Tibial artery (tissue), 4 donors: ENCODE measurements at regions not wholly inside any gene's neighbourhood (a gene's known extent, or its start where the extent isn't known, plus 50 kb on each side); places are given as distances from the start of the nearest gene placed in this dataset.

ENCODE experiments used
- DNase-seq, 2 donors: peaks; one replicate each; pipeline ENCODE4 v3.0.0-alpha.2; 2019
- H3K27ac ChIP-seq, 2 donors: fragments of 200-600 bp; sonication (generic) in 1 of 2; 1 replicate in 1 of 2; 2 replicates in 1 of 2; pipeline ENCODE4 v1.5.1; 2018 to 2019; ENCODE audit warnings: mild to moderate bottlenecking in 1 of 2
- H3K27me3 ChIP-seq, 2 donors: fragments of 200-600 bp; sonication (generic) in 1 of 2; one replicate each; pipeline versions ENCODE4 v1.5.1 to v1.6.0; 2016 to 2019
- H3K36me3 ChIP-seq, 3 donors: fragments of 200-600 bp; sonication (generic) in 2 of 3; one replicate each; pipeline ENCODE4 v1.5.1; 2016 to 2019; ENCODE audit warnings: mild to moderate bottlenecking in 2 of 3
- H3K4me1 ChIP-seq, 4 donors: fragments of 200-600 bp; sonication (generic) in 2 of 4; 1 replicate in 3 of 4; 2 replicates in 1 of 4; pipeline ENCODE4 v1.5.1; 2016 to 2019
- H3K4me3 ChIP-seq, 2 donors: fragments of 200-600 bp; sonication (generic) in 1 of 2; 1 replicate in 1 of 2; 2 replicates in 1 of 2; pipeline ENCODE4 v1.5.1; 2018 to 2019; ENCODE audit warnings: mild to moderate bottlenecking in 2 of 2
- H3K9me3 ChIP-seq, 3 donors: fragments of 200-600 bp; sonication (generic) in 1 of 3; one replicate each; pipeline ENCODE4 v1.5.1; 2016 to 2019
- intact Hi-C: fragments of 100-400 bp; cut with DNase I; formaldehyde crosslinking; loops from one replicate; pipeline ENCODE4 v1.15.0; 2023; ENCODE audit warnings: low total_unique reads
- TF ChIP-seq, protein P1 (sequence below), 2 experiments: fragments of 200-600 bp in 1 of 2; fragments of 450-650 bp in 1 of 2; IDR thresholded peaks; one replicate each; pipeline ENCODE4 v1.5.1; 2017 to 2019; ENCODE audit warnings: antibody characterized with exemption in 2 of 2, mild to moderate bottlenecking in 1 of 2, moderate library complexity in 1 of 2

- no peak for DNase-seq
- intact Hi-C loops = no loop called here
- TF ChIP-seq, protein P1, sequence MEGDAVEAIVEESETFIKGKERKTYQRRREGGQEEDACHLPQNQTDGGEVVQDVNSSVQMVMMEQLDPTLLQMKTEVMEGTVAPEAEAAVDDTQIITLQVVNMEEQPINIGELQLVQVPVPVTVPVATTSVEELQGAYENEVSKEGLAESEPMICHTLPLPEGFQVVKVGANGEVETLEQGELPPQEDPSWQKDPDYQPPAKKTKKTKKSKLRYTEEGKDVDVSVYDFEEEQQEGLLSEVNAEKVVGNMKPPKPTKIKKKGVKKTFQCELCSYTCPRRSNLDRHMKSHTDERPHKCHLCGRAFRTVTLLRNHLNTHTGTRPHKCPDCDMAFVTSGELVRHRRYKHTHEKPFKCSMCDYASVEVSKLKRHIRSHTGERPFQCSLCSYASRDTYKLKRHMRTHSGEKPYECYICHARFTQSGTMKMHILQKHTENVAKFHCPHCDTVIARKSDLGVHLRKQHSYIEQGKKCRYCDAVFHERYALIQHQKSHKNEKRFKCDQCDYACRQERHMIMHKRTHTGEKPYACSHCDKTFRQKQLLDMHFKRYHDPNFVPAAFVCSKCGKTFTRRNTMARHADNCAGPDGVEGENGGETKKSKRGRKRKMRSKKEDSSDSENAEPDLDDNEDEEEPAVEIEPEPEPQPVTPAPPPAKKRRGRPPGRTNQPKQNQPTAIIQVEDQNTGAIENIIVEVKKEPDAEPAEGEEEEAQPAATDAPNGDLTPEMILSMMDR (IDR thresholded peaks at IDR 0.05) = no peak
- no peaks in the 10 kb centered on the region for H3K27me3 ChIP-seq
- H3K4me1 ChIP-seq = peaks cover 0 to 11% (median 4%) of the 10 kb centered on the region in 4 donors
- H3K9me3 ChIP-seq = no peaks in the 10 kb centered on the region
- H3K36me3 ChIP-seq = no peaks in the 10 kb centered on the region
- H3K4me3 ChIP-seq = no peak overlapping the region
- H3K27ac ChIP-seq = no peak overlapping the region
Observed at GRCh38 chr1:244157731-244158438, 106.8 kb downstream of the ZBTB18 start.

- Histone ChIP-seq H3K4me1 (peaks cover 0 to 16% (median 6%) of the 10 kb centered on the region in 4 donors), H3K9me3 (no peaks in the 10 kb centered on the region), H3K27me3 (no peaks in the 10 kb centered on the region), H3K36me3 (no peaks in the 10 kb centered on the region), H3K4me3 (no peak overlapping the region), H3K27ac (no peak overlapping the region)
- TF ChIP-seq, protein P1 (IDR thresholded peaks at IDR 0.05) = no peak
- intact Hi-C loops = no loop called here
- DNase-seq = no peak
Observed at GRCh38 chr1:244159646-244160045, 108.6 kb downstream of the ZBTB18 start.

- Histone ChIP-seq H3K4me3 (no peak overlapping the region), H3K27me3 (no peaks in the 10 kb centered on the region), H3K4me1 (peaks cover 0 to 13% (median 4%) of the 10 kb centered on the region in 4 donors), H3K27ac (no peak overlapping the region), H3K36me3 (no peaks in the 10 kb centered on the region), H3K9me3 (no peaks in the 10 kb centered on the region)
- no peak for DNase-seq
- TF ChIP-seq, protein P1 (IDR thresholded peaks at IDR 0.05) = no peak
- intact Hi-C loops = no loop called here
Observed at GRCh38 chr1:244160455-244161235, 109.6 kb downstream of the ZBTB18 start.

- TF ChIP-seq, protein P1 (IDR thresholded peaks at IDR 0.05) = no peak
- Histone ChIP-seq H3K9me3 (no peaks in the 10 kb centered on the region), H3K27ac (no peak overlapping the region), H3K36me3 (no peaks in the 10 kb centered on the region), H3K27me3 (no peaks in the 10 kb centered on the region), H3K4me1 (peaks cover 0 to 13% (median 4%) of the 10 kb centered on the region in 4 donors), H3K4me3 (no peak overlapping the region)
- no peak for DNase-seq
- intact Hi-C loops = no loop called here
Observed at GRCh38 chr1:244161236-244161510, 110.1 kb downstream of the ZBTB18 start.

DNA sequence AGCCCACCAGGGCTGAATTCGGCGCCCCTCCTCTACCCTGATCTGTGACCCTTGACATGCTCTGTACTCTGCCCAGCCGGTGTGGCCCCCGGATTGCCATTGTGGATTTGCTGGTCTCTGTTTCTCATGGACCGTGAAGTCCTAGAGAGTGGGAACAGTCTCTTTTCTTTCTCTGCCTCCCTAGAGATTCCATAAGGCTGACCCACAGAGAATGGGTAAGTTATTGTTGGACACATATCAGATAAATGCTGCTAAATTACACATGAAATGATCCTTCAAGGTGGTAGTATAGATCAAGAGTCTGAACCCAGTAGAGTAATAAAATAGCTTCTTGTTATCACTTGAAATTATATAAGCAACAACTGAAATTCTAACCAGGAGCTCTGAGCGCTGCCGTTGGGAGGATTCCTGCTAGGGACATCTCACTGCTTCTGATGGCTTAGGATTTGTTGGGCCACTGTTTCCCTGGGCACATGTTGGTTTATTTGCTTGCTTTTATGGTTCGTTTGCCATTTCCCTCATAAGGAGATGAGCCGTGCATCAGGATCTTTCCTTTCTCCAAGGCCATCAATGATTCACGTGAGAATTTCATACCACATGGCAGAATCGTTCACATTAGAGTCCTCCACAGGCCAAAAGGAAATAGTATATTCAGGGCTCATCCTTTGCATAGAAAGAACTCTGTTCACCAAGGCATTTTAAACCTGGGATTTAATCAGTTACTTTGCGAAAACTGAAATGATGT is 111.9 kb downstream of the ZBTB18 start:
- Histone ChIP-seq H3K27ac (no peak overlapping the region), H3K36me3 (no peaks in the 10 kb centered on the region), H3K9me3 (no peaks in the 10 kb centered on the region), H3K4me1 (peaks cover 0 to 13% (median 4%) of the 10 kb centered on the region in 4 donors), H3K27me3 (no peaks in the 10 kb centered on the region), H3K4me3 (no peak overlapping the region)
- no peak for DNase-seq
- TF ChIP-seq, protein P1 (IDR thresholded peaks at IDR 0.05) = no peak
- intact Hi-C loops = no loop called here
